ENCODE measurements at regions not wholly inside any gene's neighbourhood (a gene's known extent, or its start where the extent isn't known, plus 50 kb on each side); places are given as distances from the start of the nearest gene placed in this dataset.

- DNase-seq, result no peak
Measured at GRCh38 chr2:12032975-12033374, 286.5 kb downstream of the LPIN1 start.

- no peak for DNase-seq
Measured at GRCh38 chr2:12033494-12033893, 287.1 kb downstream of the LPIN1 start.

GRCh38 chr2:12034382-12034781, 287.9 kb downstream of the LPIN1 start:
- DNase-seq, result no peak

- no peak for DNase-seq
Measured at GRCh38 chr2:12035029-12035720, 288.7 kb downstream of the LPIN1 start.

GRCh38 chr2:12035956-12036639, 289.7 kb downstream of the LPIN1 start:
- DNase-seq, result no peak

GRCh38 chr2:12036640-12036983, 290.2 kb downstream of the LPIN1 start:
- peak in 1 of 2 experiments; percentile 28 for DNase-seq

- no peak for DNase-seq
Measured at GRCh38 chr2:12037301-12037700, 290.9 kb downstream of the LPIN1 start.

- no peak for DNase-seq
Measured at GRCh38 chr2:12041236-12041635, 294.8 kb downstream of the LPIN1 start.

- DNase-seq, result no peak
Measured at GRCh38 chr2:12043131-12043530, 296.7 kb downstream of the LPIN1 start.

- no peak for DNase-seq
Measured at GRCh38 chr2:12044857-12045256, 298.4 kb downstream of the LPIN1 start.

- peak in 1 of 2 experiments; percentile 23 for DNase-seq
Measured at GRCh38 chr2:12045864-12046291, 299.4 kb downstream of the LPIN1 start.

GRCh38 chr2:12046641-12047040, 300.2 kb downstream of the LPIN1 start:
- DNase-seq, result no peak

GRCh38 chr2:12047761-12048160, 301.3 kb downstream of the LPIN1 start:
- DNase-seq, result no peak

- DNase-seq, result peak in 1 of 2 experiments; percentile 16
Measured at GRCh38 chr2:12048550-12048949, 302.1 kb downstream of the LPIN1 start.

GRCh38 chr2:12050396-12050795, 304.0 kb downstream of the LPIN1 start:
- peak in 1 of 2 experiments; percentile 17 for DNase-seq

GRCh38 chr2:12051831-12052230, 305.4 kb downstream of the LPIN1 start:
- DNase-seq, result no peak

GRCh38 chr2:12052796-12053195, 306.4 kb downstream of the LPIN1 start:
- DNase-seq, result no peak

GRCh38 chr2:12054956-12055618, 308.7 kb downstream of the LPIN1 start:
- no peak for DNase-seq

- no peak for DNase-seq
Measured at GRCh38 chr2:12057436-12058166, 311.2 kb downstream of the LPIN1 start.

GRCh38 chr2:12059616-12060441, 313.4 kb downstream of the LPIN1 start:
- no peak for DNase-seq

GRCh38 chr2:12060886-12061285, 314.5 kb downstream of the LPIN1 start:
- no peak for DNase-seq

- no peak for DNase-seq
Measured at GRCh38 chr2:12061286-12062052, 315.0 kb downstream of the LPIN1 start.

Data from NCI-H526 (cell line).